ENCODE measurements at regions not wholly inside any gene's neighbourhood (a gene's known extent, or its start where the extent isn't known, plus 50 kb on each side); places are given as distances from the start of the nearest gene placed in this dataset.
A peak's percentile ranks its signal among the peaks of the same experiment; 100 is the strongest.
"Not testable (repeated sequence)": the region's sequence is repeated elsewhere in the genome, so short reads cannot be mapped to it uniquely, and the experiment has no call there.

DNA sequence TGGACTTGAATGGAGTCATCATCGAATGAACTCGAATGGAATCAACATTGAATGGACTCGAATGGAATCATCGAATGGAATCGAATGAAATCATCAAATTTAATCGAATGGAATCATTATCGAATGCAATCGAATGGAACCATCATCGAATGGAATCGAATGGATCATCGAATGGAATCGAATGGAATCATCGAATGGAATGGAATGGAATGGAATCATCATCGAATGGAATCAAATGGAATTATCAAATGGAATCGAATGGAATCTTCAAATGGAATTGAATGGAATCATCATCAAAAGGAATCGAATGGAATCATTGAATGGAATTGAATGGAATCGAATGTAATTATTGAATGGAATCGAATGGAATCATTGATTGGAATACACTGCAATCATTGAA is 610.3 kb downstream of the TP53TG3F start:
- H3K27me3 ChIP-seq (ENCODE audit: control insufficient read depth in 1 of 2, insufficient read depth in 2 of 2, low read length in 1 of 2); ATAC-seq (ENCODE audit: low FRiP score): not testable (repeated sequence)

DNA sequence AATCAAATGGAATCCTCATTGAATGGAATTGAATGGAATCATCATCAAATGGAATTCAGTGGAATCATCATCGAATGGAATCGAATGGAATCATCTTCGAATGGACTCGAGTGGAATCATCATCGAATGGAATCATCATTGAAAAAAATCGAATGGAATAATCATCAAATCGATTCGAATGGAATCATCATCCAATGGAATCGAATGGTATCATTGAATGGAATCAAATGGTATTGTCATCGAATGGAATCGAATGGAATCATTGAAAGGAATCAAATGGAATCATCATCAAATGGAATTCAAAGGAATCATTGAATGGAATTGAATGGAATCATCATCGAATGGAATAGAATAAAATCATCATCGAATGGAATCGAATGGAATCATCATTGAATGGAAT is 619.3 kb downstream of the TP53TG3F start:
- ATAC-seq (ENCODE audit: low FRiP score) (no peak), DNase-seq (no peak)
- Histone ChIP-seq H3K27me3 (ENCODE audit: control insufficient read depth in 1 of 2, insufficient read depth in 2 of 2, low read length in 1 of 2) (no peaks in the 10 kb centered on the region), H3K36me3 (ENCODE audit: control insufficient read depth in 1 of 2, insufficient read depth in 2 of 2, low read length in 1 of 2) (no peaks in the 10 kb centered on the region), H3K4me3 (ENCODE audit: low read length in 2 of 2) (no peak overlapping the region), H3K4me1 (ENCODE audit: control insufficient read depth in 1 of 2, insufficient read depth in 2 of 2, low read length in 2 of 2) (no peaks in the 10 kb centered on the region), H3K9me3 (ENCODE audit: control insufficient read depth, low read length) (peaks cover 1% of the 10 kb centered on the region), H3K27ac (ENCODE audit: low read depth in 1 of 2, low read length in 2 of 2) (no peak overlapping the region)
- 71 to 75% methylated on average over 14 of the region's 14 CpGs for WGBS, 2 donors
- intact Hi-C loops (cut with DNase I) = no loop called here

More for the DNA sequence above, 610.3 kb downstream of the TP53TG3F start:
- H3K4me3 ChIP-seq (ENCODE audit: low read length in 2 of 2); intact Hi-C loops (cut with DNase I); H3K9me3 ChIP-seq (ENCODE audit: control insufficient read depth, low read length); DNase-seq; H3K36me3 ChIP-seq (ENCODE audit: control insufficient read depth in 1 of 2, insufficient read depth in 2 of 2, low read length in 1 of 2); H3K4me1 ChIP-seq (ENCODE audit: control insufficient read depth in 1 of 2, insufficient read depth in 2 of 2, low read length in 2 of 2); H3K27ac ChIP-seq (ENCODE audit: low read depth in 1 of 2, low read length in 2 of 2): not testable (repeated sequence)
- 80 to 81% methylated on average over 18 of the region's 18 CpGs for WGBS, 2 donors

DNA sequence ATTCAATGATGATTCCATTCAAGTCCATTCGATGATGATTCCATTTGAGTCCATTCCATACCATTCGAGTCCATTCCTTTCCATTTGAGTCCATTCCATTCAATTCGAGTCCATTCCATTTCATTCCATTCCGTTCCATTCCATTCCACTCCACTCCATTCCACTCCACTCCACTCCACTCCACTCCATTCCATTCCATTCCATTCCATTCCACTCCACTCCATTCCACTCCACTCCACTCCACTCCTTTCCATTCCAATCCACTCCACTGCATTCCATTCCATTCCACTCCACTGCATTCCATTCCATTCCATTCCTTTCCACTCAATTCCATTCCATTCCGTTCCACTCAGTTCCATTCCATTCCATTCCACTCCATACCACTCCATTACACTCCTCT is 625.6 kb downstream of the TP53TG3F start:
- H3K9me3 ChIP-seq (ENCODE audit: control insufficient read depth, low read length); H3K36me3 ChIP-seq (ENCODE audit: control insufficient read depth in 1 of 2, insufficient read depth in 2 of 2, low read length in 1 of 2); H3K27me3 ChIP-seq (ENCODE audit: control insufficient read depth in 1 of 2, insufficient read depth in 2 of 2, low read length in 1 of 2); H3K4me3 ChIP-seq (ENCODE audit: low read length in 2 of 2); H3K4me1 ChIP-seq (ENCODE audit: control insufficient read depth in 1 of 2, insufficient read depth in 2 of 2, low read length in 2 of 2); DNase-seq; H3K27ac ChIP-seq (ENCODE audit: low read depth in 1 of 2, low read length in 2 of 2); intact Hi-C loops (cut with DNase I): not testable (repeated sequence)
- WGBS, 2 donors = 56 to 58% methylated on average over 5 of the region's 5 CpGs
- peak; percentile 78 for ATAC-seq (ENCODE audit: low FRiP score)

DNA sequence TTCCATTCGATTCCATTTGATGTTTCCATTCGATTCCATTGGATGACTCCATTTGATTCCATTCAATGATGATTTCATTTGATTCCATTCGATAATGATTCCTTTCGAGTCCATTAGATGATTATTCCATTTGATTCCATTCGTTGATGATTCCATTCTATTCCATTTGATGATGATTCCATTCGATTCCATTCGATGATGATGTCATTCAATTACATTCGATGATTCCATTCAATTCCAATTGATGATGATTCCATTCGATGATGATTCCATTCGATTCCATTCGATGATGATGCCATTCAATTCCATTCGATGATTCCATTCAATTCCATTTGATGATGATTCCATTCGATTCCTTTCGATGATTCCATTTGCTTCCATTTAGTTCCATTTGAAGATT is 635.6 kb downstream of the TP53TG3F start:
- whole genome bisulfite sequencing, 2 donors = 83 to 84% methylated on average over 14 of the region's 14 CpGs
- H3K27me3 ChIP-seq (ENCODE audit: control insufficient read depth in 1 of 2, insufficient read depth in 2 of 2, low read length in 1 of 2); H3K36me3 ChIP-seq (ENCODE audit: control insufficient read depth in 1 of 2, insufficient read depth in 2 of 2, low read length in 1 of 2); H3K4me3 ChIP-seq (ENCODE audit: low read length in 2 of 2); H3K27ac ChIP-seq (ENCODE audit: low read depth in 1 of 2, low read length in 2 of 2); DNase-seq; H3K9me3 ChIP-seq (ENCODE audit: control insufficient read depth, low read length); ATAC-seq (ENCODE audit: low FRiP score); H3K4me1 ChIP-seq (ENCODE audit: control insufficient read depth in 1 of 2, insufficient read depth in 2 of 2, low read length in 2 of 2); intact Hi-C loops (cut with DNase I): not testable (repeated sequence)

DNA sequence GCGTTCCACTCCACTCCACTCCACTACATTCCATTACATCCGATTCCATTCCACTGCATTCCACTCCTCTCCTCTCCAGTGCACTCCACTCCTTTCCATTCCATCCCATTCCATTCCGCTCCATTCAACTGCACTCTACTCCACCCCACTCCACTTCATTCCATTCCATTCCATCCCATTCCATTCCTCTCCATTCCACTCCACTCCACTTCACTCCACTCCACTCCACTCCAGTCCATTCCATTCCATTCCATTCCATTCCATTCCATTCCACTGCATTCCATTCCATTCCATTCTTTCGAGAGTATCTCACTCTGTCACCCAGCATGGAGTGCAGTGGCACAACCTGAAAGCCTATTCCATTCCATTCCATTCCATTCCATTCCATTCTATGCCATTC is 637.5 kb downstream of the TP53TG3F start:
- intact Hi-C loops (cut with DNase I) = not testable (repeated sequence)

DNA sequence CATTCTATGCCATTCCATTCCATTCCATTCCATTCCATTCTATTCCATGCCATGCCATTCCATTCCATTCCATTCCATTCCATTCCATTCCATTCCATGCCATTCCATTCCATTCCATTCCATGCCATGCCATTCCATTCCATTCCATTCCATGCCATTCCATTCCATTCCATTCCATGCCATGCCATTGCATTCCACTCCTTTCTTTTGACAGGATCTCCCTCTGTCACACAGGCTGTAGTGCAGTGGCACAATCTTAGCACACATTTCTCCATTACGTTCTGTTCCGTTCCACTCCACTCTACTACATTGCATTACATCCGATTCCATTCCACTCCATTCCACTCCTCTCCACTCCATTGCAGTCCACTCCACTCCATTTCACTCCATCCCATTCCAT is 637.9 kb downstream of the TP53TG3F start:
- H3K4me1 ChIP-seq (ENCODE audit: control insufficient read depth in 1 of 2, insufficient read depth in 2 of 2, low read length in 2 of 2); DNase-seq; H3K27me3 ChIP-seq (ENCODE audit: control insufficient read depth in 1 of 2, insufficient read depth in 2 of 2, low read length in 1 of 2); H3K27ac ChIP-seq (ENCODE audit: low read depth in 1 of 2, low read length in 2 of 2); H3K9me3 ChIP-seq (ENCODE audit: control insufficient read depth, low read length); intact Hi-C loops (cut with DNase I); H3K36me3 ChIP-seq (ENCODE audit: control insufficient read depth in 1 of 2, insufficient read depth in 2 of 2, low read length in 1 of 2); H3K4me3 ChIP-seq (ENCODE audit: low read length in 2 of 2): not testable (repeated sequence)
- peak; percentile 15 for ATAC-seq (ENCODE audit: low FRiP score)
- WGBS, 2 donors = 82 to 85% methylated on average over 3 of the region's 3 CpGs

More for the DNA sequence above, 637.5 kb downstream of the TP53TG3F start:
- not testable (repeated sequence) for H3K9me3 ChIP-seq (ENCODE audit: control insufficient read depth, low read length); H3K27ac ChIP-seq (ENCODE audit: low read depth in 1 of 2, low read length in 2 of 2); H3K36me3 ChIP-seq (ENCODE audit: control insufficient read depth in 1 of 2, insufficient read depth in 2 of 2, low read length in 1 of 2); DNase-seq; H3K4me1 ChIP-seq (ENCODE audit: control insufficient read depth in 1 of 2, insufficient read depth in 2 of 2, low read length in 2 of 2); H3K4me3 ChIP-seq (ENCODE audit: low read length in 2 of 2); H3K27me3 ChIP-seq (ENCODE audit: control insufficient read depth in 1 of 2, insufficient read depth in 2 of 2, low read length in 1 of 2)
- 68 to 72% methylated on average over 4 of the region's 4 CpGs for WGBS, 2 donors
- peak; percentile 82 for ATAC-seq (ENCODE audit: low FRiP score)

DNA sequence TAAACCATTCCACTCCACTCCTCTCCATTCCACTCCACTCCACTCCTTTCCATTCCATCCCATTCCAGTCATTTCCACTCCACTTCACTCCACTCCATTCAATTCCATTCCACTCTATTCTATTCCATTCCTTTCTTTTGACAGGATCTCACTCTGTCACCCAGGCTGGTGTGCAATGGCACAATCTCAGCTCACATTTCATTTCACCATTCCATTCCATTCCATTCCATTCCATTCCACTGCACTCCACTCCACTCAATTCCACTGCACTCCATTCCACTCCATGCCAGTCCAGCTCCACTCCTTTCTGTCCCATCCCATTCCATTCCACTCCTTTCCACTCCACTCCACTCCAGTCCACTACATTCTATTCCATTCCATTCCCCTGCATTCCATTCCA is 638.6 kb downstream of the TP53TG3F start:
- DNase-seq; H3K4me1 ChIP-seq (ENCODE audit: control insufficient read depth in 1 of 2, insufficient read depth in 2 of 2, low read length in 2 of 2); H3K36me3 ChIP-seq (ENCODE audit: control insufficient read depth in 1 of 2, insufficient read depth in 2 of 2, low read length in 1 of 2); H3K4me3 ChIP-seq (ENCODE audit: low read length in 2 of 2); H3K9me3 ChIP-seq (ENCODE audit: control insufficient read depth, low read length); intact Hi-C loops (cut with DNase I); H3K27ac ChIP-seq (ENCODE audit: low read depth in 1 of 2, low read length in 2 of 2); H3K27me3 ChIP-seq (ENCODE audit: control insufficient read depth in 1 of 2, insufficient read depth in 2 of 2, low read length in 1 of 2): not testable (repeated sequence)
- ATAC-seq (ENCODE audit: low FRiP score) = peak; percentile 67

DNA sequence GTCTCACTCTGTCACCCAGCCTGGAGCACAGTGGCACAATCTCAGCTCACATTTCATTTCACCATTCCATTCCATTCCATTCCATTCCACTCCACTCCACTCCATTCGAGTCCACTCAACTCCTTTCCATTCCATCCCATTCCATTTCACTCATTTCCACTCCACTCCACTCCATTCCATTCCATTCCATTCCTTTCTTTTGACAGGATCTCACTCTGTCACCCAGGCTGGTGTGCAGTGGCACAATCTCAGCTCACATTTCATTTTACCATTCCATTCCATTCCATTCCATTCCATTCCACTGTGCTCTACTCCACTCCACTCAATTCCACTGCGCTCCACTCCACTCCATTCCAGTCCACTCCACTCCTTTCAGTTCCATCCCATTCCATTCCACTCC is 639.6 kb downstream of the TP53TG3F start:
- H3K27me3 ChIP-seq (ENCODE audit: control insufficient read depth in 1 of 2, insufficient read depth in 2 of 2, low read length in 1 of 2); H3K9me3 ChIP-seq (ENCODE audit: control insufficient read depth, low read length); H3K27ac ChIP-seq (ENCODE audit: low read depth in 1 of 2, low read length in 2 of 2); H3K36me3 ChIP-seq (ENCODE audit: control insufficient read depth in 1 of 2, insufficient read depth in 2 of 2, low read length in 1 of 2); DNase-seq; H3K4me1 ChIP-seq (ENCODE audit: control insufficient read depth in 1 of 2, insufficient read depth in 2 of 2, low read length in 2 of 2); intact Hi-C loops (cut with DNase I); H3K4me3 ChIP-seq (ENCODE audit: low read length in 2 of 2): not testable (repeated sequence)
- peak; percentile 74 for ATAC-seq (ENCODE audit: low FRiP score)
- WGBS, 2 donors = 34 to 35% methylated on average over 2 of the region's 2 CpGs

All from aorta (tissue), 5 donors.